Mammary epithelial cell (primary cell): ENCODE measurements at regions not wholly inside any gene's neighbourhood (a gene's known extent, or its start where the extent isn't known, plus 50 kb on each side); places are given as distances from the start of the nearest gene placed in this dataset.

Source experiments
- CTCF ChIP-seq, 2 donors: IDR thresholded peaks in 1 of 2; conservative IDR thresholded peaks in 1 of 2; 2 replicates each; pipeline ENCODE4 v1.5.1; 2011 to 2012; ENCODE audit warnings: inconsistent platforms in 2 of 2, low read length in 2 of 2, mild to moderate bottlenecking in 2 of 2, control low read depth in 1 of 2, low read depth in 1 of 2; ENCODE audit not compliant: insufficient read depth in 1 of 2; ENCODE audit errors: extremely low read depth in 1 of 2
- EZH2 ChIP-seq: IDR thresholded peaks from 2 replicates; pipeline ENCODE4 v1.6.1; 2012; ENCODE audit warnings: low read length, inconsistent platforms, borderline replicate concordance

GRCh38 chr1:4002061-4002521 is 102.0 kb upstream of the C1orf174 start:
- TF ChIP-seq CTCF (conservative IDR thresholded peaks at IDR 0.05 in 1 of 2, IDR thresholded peaks at IDR 0.05 in 1 of 2; ENCODE audit: extremely low read depth in 1 of 2, insufficient read depth in 1 of 2, low read depth in 1 of 2, low read length in 2 of 2): no peak
- no peak for TF ChIP-seq EZH2
